ENCODE measurements at regions not wholly inside any gene's neighbourhood (a gene's known extent, or its start where the extent isn't known, plus 50 kb on each side); places are given as distances from the start of the nearest gene placed in this dataset.
"Not testable (repeated sequence)": the region's sequence is repeated elsewhere in the genome, so short reads cannot be mapped to it uniquely, and the experiment has no call there.

- no peaks in the 10 kb centered on the region for H3K27me3 Mint-ChIP-seq
- no peak overlapping the region for H3K27ac Mint-ChIP-seq
- peaks cover 0 to 7% (median 2%) of the 10 kb centered on the region in 3 donors for H3K9me3 Mint-ChIP-seq
- H3K4me1 Mint-ChIP-seq, result no peaks in the 10 kb centered on the region
- H3K4me3 Mint-ChIP-seq, result no peak overlapping the region
- H3K36me3 Mint-ChIP-seq, result no peaks in the 10 kb centered on the region
Measured at GRCh38 chr9:108751369-108751768, 104.4 kb downstream of the ACTL7B start.

GRCh38 chr9:108750661-108751215 is 105.0 kb downstream of the ACTL7B start:
- no peak overlapping the region for H3K27ac Mint-ChIP-seq
- peaks cover 0 to 7% (median 2%) of the 10 kb centered on the region in 3 donors for H3K9me3 Mint-ChIP-seq
- H3K36me3 Mint-ChIP-seq, result no peaks in the 10 kb centered on the region
- H3K27me3 Mint-ChIP-seq, result no peaks in the 10 kb centered on the region
- no peak overlapping the region for H3K4me3 Mint-ChIP-seq
- H3K4me1 Mint-ChIP-seq, result no peaks in the 10 kb centered on the region

GRCh38 chr9:108748776-108749175 is 107.0 kb downstream of the ACTL7B start:
- no peak overlapping the region for H3K27ac Mint-ChIP-seq
- H3K27me3 Mint-ChIP-seq, result no peaks in the 10 kb centered on the region
- H3K36me3 Mint-ChIP-seq, result no peaks in the 10 kb centered on the region
- H3K4me3 Mint-ChIP-seq, result no peak overlapping the region
- H3K4me1 Mint-ChIP-seq, result no peaks in the 10 kb centered on the region
- peaks cover 0 to 5% (median 2%) of the 10 kb centered on the region in 3 donors for H3K9me3 Mint-ChIP-seq

GRCh38 chr9:108746864-108747263 is 108.9 kb downstream of the ACTL7B start:
- H3K9me3 Mint-ChIP-seq, result no peaks in the 10 kb centered on the region

GRCh38 chr9:108746001-108746400 is 109.8 kb downstream of the ACTL7B start:
- no peak overlapping the region for H3K27ac Mint-ChIP-seq
- H3K4me3 Mint-ChIP-seq, result no peak overlapping the region
- no peaks in the 10 kb centered on the region for H3K27me3 Mint-ChIP-seq
- no peaks in the 10 kb centered on the region for H3K4me1 Mint-ChIP-seq
- no peaks in the 10 kb centered on the region for H3K36me3 Mint-ChIP-seq
- H3K9me3 Mint-ChIP-seq, result no peaks in the 10 kb centered on the region

More at GRCh38 chr9:108746864-108747263, 108.9 kb downstream of the ACTL7B start:
- Mint-ChIP-seq H3K27me3 (no peaks in the 10 kb centered on the region), H3K36me3 (no peaks in the 10 kb centered on the region), H3K27ac (no peak overlapping the region), H3K4me3 (no peak overlapping the region), H3K4me1 (no peaks in the 10 kb centered on the region)

- Mint-ChIP-seq H3K36me3 (no peaks in the 10 kb centered on the region), H3K27me3 (no peaks in the 10 kb centered on the region), H3K27ac (no peak overlapping the region), H3K9me3 (no peaks in the 10 kb centered on the region), H3K4me3 (no peak overlapping the region), H3K4me1 (no peaks in the 10 kb centered on the region)
Measured at GRCh38 chr9:108744641-108745040, 111.1 kb downstream of the ACTL7B start.

- H3K27ac Mint-ChIP-seq, result no peak overlapping the region
- no peak overlapping the region for H3K4me3 Mint-ChIP-seq
- no peaks in the 10 kb centered on the region for H3K36me3 Mint-ChIP-seq
- no peaks in the 10 kb centered on the region for H3K4me1 Mint-ChIP-seq
- H3K9me3 Mint-ChIP-seq, result no peaks in the 10 kb centered on the region
- no peaks in the 10 kb centered on the region for H3K27me3 Mint-ChIP-seq
Measured at GRCh38 chr9:108743901-108744371, 111.8 kb downstream of the ACTL7B start.

- no peak overlapping the region for H3K4me3 Mint-ChIP-seq
- no peak overlapping the region for H3K27ac Mint-ChIP-seq
- H3K36me3 Mint-ChIP-seq, result no peaks in the 10 kb centered on the region
- H3K27me3 Mint-ChIP-seq, result no peaks in the 10 kb centered on the region
- H3K9me3 Mint-ChIP-seq, result no peaks in the 10 kb centered on the region
- H3K4me1 Mint-ChIP-seq, result no peaks in the 10 kb centered on the region
Measured at GRCh38 chr9:108743416-108743815, 112.4 kb downstream of the ACTL7B start.

- Mint-ChIP-seq H3K36me3 (no peaks in the 10 kb centered on the region), H3K9me3 (no peaks in the 10 kb centered on the region), H3K4me1 (no peaks in the 10 kb centered on the region), H3K4me3 (no peak overlapping the region), H3K27me3 (no peaks in the 10 kb centered on the region), H3K27ac (no peak overlapping the region)
Measured at GRCh38 chr9:108742191-108742590, 113.6 kb downstream of the ACTL7B start.

GRCh38 chr9:108731292-108731691 is 124.5 kb downstream of the ACTL7B start:
- H3K27me3 Mint-ChIP-seq, H3K36me3 Mint-ChIP-seq, H3K4me3 Mint-ChIP-seq, H3K4me1 Mint-ChIP-seq, H3K27ac Mint-ChIP-seq: not testable (repeated sequence)
- peaks cover 6 to 19% (median 15%) of the 10 kb centered on the region in 3 donors for H3K9me3 Mint-ChIP-seq

GRCh38 chr9:108727580-108728111 is 128.1 kb downstream of the ACTL7B start:
- no peak overlapping the region for H3K4me3 Mint-ChIP-seq
- peaks cover 1% of the 10 kb centered on the region for H3K36me3 Mint-ChIP-seq
- H3K27me3 Mint-ChIP-seq, result no peaks in the 10 kb centered on the region
- peaks cover 0 to 2% (median 0%) of the 10 kb centered on the region in 3 donors for H3K4me1 Mint-ChIP-seq
- H3K27ac Mint-ChIP-seq, result no peak overlapping the region
- H3K9me3 Mint-ChIP-seq, result peaks cover 6 to 11% (median 6%) of the 10 kb centered on the region in 3 donors

GRCh38 chr9:108724652-108725051 is 131.1 kb downstream of the ACTL7B start:
- no peak overlapping the region for H3K27ac Mint-ChIP-seq
- peaks cover 3% of the 10 kb centered on the region for H3K36me3 Mint-ChIP-seq
- H3K9me3 Mint-ChIP-seq, result peaks cover 0 to 3% (median 2%) of the 10 kb centered on the region in 3 donors
- H3K4me3 Mint-ChIP-seq, result peak overlapping the region in 1 of 4 donors; percentile 15
- H3K27me3 Mint-ChIP-seq, result peaks cover 3% of the 10 kb centered on the region
- peaks cover 0 to 2% (median 0%) of the 10 kb centered on the region in 3 donors for H3K4me1 Mint-ChIP-seq

GRCh38 chr9:108724122-108724521 is 131.7 kb downstream of the ACTL7B start:
- peaks cover 3% of the 10 kb centered on the region for H3K36me3 Mint-ChIP-seq

GRCh38 chr9:108722396-108722795 is 133.4 kb downstream of the ACTL7B start:
- H3K9me3 Mint-ChIP-seq, result peaks cover 0 to 7% (median 2%) of the 10 kb centered on the region in 3 donors
- H3K27ac Mint-ChIP-seq, result no peak overlapping the region
- H3K36me3 Mint-ChIP-seq, result peaks cover 1% of the 10 kb centered on the region
- H3K4me3 Mint-ChIP-seq, result no peak overlapping the region
- H3K4me1 Mint-ChIP-seq, result peaks cover 0 to 2% (median 0%) of the 10 kb centered on the region in 3 donors
- peaks cover 3% of the 10 kb centered on the region for H3K27me3 Mint-ChIP-seq

More at GRCh38 chr9:108724122-108724521, 131.7 kb downstream of the ACTL7B start:
- Mint-ChIP-seq H3K9me3 (peaks cover 0 to 3% (median 2%) of the 10 kb centered on the region in 3 donors), H3K27ac (no peak overlapping the region), H3K4me3 (no peak overlapping the region), H3K4me1 (peaks cover 0 to 2% (median 0%) of the 10 kb centered on the region in 3 donors), H3K27me3 (peaks cover 3% of the 10 kb centered on the region)

- Mint-ChIP-seq H3K27me3 (peaks cover 3% of the 10 kb centered on the region), H3K4me3 (no peak overlapping the region), H3K36me3 (peaks cover 1% of the 10 kb centered on the region), H3K4me1 (peaks cover 0 to 2% (median 0%) of the 10 kb centered on the region in 3 donors), H3K27ac (no peak overlapping the region), H3K9me3 (peaks cover 2 to 12% (median 9%) of the 10 kb centered on the region in 3 donors)
Measured at GRCh38 chr9:108720191-108720642, 135.6 kb downstream of the ACTL7B start.

- H3K36me3 Mint-ChIP-seq, result peaks cover 2% of the 10 kb centered on the region
- peaks cover 0 to 4% (median 0%) of the 10 kb centered on the region in 3 donors for H3K9me3 Mint-ChIP-seq
- H3K4me1 Mint-ChIP-seq, result no peaks in the 10 kb centered on the region
- no peak overlapping the region for H3K27ac Mint-ChIP-seq
- H3K4me3 Mint-ChIP-seq, result no peak overlapping the region
- peaks cover 1% of the 10 kb centered on the region for H3K27me3 Mint-ChIP-seq
Measured at GRCh38 chr9:108710424-108710823, 145.4 kb downstream of the ACTL7B start.

Measured in IgD-negative memory B cell (primary cell).